NCI-H2196 treated with DMSO at 0.1 percent for 48 hours (cell line): ENCODE measurements at regions not wholly inside any gene's neighbourhood (a gene's known extent, or its start where the extent isn't known, plus 50 kb on each side); places are given as distances from the start of the nearest gene placed in this dataset.

Experiments
- DNase-seq: peaks from one replicate; lab custom pipeline; 2025; ENCODE audit not compliant: unreplicated experiment; lab: John Stamatoyannopoulos, UW

DNA sequence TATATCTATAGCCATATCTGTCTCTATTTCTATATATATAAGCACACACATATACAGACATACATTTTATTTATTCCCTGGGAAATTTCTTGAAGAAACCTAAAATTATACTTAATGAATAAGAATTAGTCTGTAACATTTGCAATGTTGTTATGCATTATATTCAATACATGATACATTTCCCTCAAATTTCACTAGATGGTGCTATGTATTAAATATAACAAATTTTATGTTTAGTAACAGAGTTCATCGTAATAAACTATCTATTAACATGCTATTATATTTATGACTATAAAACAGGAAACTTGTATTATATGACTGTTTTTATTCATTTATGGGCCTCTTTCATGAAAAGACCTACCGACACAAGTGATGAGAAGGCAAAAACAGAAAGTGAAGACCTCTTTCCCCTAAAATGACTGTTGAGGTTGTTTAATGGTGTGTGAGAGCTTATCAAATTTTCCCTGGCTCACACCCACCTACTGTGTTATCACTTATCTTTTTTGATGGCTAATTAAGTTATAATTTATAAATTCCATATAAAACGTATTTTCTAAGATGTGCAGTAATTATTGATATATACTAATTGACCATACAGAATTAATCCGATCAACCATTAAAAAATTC lies 881.9 kb downstream of the SLITRK6 start:
- DNase-seq: no peak

DNA sequence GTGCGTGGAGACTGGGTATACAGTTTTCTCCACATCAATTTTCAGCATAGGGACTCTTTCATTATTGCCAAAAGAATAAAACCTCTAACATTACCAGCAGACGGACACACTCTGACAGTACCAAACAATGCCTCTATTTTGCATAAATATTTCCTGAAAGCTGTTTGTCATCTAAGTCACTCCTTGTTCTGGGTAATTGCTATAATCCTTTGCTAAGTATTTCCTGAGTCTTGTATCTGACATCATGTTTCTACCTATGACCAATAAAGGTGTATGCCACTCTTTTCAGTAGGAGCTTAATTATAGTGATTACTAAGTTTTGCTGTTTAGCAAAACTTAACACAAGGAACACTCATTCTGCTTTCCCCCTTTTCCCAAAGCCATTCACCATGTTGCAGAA lies 886.5 kb downstream of the SLITRK6 start:
- DNase-seq: no peak

DNA sequence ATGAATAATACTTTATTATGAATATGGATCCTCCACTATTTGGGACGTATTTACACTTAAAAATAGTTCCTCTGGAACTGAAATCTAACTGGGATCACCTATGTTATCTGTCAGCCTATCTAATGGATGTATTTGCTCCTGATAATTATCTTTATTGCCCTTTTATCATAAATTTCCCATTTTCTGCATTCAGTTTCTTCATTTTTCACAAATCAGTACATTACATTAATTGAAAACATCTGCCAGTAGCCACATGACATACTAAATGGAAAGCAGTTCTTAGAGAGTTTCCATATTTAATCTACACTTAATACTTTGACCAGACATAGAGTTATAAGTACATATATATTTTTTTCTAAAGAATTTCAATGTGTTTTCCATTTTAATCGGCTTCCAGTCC lies 888.8 kb downstream of the SLITRK6 start:
- no peak for DNase-seq

DNA sequence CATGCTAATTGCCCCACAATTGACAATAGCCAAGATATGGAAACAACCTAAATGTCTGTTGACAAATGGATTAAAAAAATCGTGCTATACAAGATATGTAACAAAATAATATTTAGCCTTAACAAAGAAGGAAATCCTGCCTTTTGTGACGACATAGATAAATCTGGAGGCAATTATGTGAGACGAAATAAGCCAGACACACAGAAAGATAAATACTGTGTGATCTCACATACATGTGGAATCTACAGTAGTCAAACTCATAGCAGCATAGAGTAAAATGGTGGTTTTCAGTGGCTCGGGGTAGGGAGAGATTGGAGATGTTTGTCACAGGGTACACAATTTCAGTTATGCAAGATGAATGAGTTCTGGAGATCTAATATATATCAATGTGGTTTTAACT lies 895.8 kb downstream of the SLITRK6 start:
- DNase-seq: no peak

DNA sequence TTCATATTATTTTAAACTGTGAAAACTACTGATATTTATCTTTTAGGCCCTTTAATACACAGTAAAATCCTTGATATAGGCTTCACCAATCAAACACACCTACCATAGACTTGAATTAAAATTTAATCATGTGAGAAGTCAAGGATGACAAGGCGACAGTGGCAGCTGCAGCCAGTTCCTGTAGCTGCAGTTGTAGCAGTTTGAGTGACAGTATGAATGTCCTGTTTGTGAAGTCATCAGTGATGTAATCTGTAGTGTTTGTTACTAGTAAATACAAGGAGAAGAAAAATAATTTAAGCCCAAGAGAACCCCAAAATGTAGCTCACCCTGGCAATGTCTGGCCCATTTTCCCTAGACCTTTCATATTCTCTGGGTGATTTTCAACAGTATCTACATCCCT lies 897.0 kb downstream of the SLITRK6 start:
- no peak for DNase-seq

DNA sequence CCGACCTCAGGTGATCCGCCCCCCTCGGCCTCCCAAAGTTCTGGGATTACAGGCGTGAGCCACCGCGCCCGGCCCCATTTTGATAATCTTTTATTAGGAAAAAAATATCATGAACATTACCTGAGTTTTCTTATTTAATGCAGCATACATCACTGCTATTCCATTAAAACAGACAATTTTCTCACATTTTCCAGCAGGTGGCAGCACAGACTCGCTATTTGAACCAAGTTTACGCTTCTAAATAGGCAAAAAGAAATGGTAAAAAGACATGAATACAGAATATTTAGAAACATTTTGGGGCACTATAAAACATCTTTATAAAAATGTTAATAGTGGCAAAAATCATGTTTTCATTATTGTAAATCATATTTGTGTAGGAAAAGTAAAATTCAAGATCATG lies 903.1 kb downstream of the SLITRK6 start:
- peak; percentile 2 for DNase-seq

DNA sequence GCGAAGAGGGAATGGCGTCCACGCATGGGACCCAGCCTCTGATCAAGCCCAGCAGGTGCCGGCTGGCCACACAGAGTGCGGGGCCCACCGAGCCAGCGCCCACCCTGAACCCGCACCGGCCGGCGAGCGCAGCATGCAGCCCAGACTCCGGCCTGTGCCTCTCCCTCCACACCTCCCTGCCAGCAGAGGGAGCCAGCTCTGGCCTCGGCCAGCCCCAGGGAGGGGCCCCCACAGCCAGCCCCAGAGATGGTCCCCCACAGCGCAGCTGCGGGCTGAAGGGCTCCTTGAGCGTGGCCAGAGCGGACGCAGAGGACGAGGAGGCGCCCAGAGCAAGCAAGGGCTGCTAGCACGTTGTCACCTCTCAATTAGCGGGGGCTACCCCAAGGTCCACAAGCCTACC lies 904.5 kb downstream of the SLITRK6 start:
- DNase-seq: no peak

DNA sequence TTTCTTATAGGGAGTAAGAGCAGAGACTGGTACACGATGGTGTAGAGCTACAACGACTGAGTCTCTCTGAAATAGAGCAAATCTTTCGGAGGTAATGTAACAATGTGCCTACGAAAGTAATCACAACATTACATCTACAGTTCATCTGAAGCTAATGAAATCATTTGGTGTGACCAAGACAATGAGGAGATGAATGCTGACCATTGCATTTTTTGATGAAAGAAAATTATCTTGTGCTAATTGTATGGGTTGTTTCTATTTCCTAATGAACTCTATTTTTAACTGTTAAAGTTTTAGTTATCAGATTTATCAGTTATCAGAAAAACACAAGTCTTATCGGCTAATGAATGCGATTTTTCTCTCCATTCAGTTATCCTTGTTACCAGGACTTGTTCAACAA lies 913.4 kb downstream of the SLITRK6 start:
- no peak for DNase-seq

DNA sequence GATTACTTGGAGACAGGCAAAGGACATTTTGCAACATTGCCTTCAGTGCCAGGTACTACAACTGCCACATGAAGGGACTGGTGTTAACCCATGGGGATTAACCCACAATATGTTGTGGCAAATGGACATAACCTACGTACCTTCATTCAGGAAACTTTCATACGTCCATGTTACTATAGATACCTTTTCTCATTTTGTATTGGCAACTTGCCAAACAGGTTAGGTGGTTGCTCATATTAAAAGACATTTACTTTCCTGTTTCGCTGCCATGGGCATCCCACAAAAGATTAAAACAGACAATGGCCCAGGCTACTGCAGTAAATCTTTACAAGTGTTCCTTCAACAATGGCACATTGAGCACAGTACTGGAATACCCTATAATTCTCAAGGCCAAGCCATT lies 925.3 kb downstream of the SLITRK6 start:
- no peak for DNase-seq

DNA sequence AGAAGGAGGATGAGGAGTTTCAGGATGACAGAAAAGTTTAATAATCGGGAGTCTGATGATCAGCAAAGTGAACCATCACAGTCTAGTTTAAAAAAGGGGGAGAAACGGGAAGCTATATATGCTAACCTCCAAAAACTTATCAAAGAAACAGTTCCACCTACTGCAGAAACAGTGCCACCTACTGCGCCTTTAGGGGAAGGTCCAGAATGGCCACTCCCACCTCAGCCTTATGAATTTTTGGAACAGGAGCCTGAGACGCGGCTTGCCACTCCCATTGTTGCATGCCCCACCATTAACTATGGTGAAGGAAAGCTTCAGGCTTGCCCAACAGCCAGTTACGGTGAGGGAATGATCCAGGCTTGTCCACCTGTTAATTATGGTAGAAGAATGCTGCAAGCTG lies 929.0 kb downstream of the SLITRK6 start:
- no peak for DNase-seq

DNA sequence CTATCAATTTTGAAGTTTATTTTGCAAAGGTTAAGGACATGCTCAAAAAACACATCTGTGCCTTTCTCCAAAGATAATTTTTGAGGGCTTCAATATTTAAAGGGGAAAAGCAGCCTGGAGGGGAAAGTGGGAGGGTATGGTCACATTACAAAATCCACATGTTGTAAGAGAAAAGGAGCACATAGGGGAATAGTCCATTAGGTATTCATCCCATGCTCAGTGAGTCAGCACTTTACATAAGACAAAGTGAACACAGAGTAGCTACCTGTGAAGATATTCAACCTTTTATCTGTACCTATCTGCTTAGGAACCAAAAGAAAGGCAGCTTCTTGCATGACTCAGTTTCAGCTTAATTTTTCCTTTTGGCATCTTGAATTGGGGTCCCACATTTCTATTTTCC lies 932.0 kb downstream of the SLITRK6 start:
- no peak for DNase-seq

DNA sequence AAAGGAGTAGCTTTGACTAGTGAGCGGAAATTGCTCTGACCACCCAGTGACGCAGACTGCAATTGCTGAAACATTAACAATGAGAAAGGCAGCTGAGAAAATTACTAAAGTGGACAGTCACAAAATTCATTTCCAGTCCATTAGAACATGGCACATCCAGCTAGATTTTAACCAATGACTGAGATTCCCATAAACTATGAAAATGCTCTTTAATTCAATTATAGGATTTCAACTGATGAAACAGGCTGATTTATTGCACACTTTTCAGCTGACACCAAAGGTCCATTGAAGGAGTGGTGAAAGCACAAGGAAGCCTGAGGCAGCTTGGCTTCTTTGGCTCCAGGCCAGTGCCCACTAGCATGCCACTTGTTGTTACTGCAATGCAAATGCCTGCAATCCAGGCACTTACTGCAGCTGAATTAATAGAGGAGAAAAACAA lies 933.4 kb downstream of the SLITRK6 start:
- DNase-seq: no peak

DNA sequence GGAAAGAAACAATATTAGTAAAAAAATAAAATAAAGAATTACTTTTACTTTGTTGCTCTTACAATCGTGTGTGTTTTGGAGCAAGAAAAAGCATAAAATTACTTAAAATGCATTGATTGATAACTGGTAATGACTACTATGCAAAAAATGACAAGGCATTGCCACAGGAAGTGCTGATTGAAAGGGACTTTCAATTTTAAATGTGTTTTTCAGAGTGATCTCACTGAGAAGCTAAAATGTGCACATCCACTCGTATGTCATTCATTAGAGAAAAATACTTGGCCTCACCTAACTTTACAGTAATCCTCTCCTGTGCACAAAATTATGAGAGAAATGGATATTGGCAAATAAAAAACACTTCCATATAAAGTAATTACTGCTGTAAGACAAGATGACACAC lies 934.9 kb downstream of the SLITRK6 start:
- DNase-seq: no peak

DNA sequence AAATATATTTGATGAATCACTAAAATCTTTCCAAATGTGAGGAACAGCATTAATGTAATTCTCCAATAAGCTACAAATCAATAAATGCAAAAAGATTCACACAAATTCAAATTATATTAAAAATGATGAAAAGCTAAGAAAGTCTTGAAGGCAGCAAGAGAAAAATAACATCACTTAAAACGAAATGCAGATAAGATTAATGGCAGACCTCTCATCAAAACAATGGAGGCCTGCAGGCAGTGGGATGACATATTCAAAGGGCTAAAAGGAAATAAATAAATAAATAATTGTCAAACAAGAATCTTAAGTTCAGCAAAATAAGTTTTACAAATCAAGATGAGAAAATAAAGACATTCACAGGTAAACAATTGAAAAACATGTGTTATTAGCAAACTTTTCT lies 952.1 kb downstream of the SLITRK6 start:
- no peak for DNase-seq

DNA sequence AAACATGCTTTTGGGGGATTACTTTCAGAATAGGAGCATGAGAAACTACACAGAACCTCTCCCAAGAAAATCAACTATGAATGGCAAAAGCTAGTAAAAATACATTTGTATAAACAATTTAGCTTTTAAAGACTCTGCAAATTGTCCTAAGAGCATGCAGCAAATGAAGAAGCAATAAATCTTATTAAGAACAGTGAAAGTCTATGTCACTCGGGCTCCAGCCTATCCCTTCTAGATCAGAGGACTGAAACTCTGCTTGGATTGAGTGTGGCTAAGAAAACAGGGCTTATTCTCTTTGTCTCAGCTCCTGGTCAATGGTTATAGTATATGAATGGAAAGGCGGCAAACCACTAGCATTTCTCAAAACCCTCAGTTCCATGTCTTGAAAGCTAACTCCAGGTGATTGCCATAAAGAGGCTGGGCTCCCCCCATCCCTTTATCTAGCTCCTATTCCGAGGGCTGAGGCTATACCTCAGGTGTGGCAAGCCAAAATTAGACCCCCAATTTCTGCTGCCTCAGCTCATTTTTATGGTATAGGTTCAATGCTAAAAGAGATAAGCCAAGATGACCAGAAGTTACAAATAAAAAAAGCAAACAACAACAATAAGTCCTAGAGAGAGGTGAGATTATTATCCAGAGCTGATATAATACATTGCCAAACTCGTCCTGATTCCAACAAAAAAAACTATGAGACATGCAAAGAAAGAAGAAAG lies 953.2 kb downstream of the SLITRK6 start:
- no peak for DNase-seq

DNA sequence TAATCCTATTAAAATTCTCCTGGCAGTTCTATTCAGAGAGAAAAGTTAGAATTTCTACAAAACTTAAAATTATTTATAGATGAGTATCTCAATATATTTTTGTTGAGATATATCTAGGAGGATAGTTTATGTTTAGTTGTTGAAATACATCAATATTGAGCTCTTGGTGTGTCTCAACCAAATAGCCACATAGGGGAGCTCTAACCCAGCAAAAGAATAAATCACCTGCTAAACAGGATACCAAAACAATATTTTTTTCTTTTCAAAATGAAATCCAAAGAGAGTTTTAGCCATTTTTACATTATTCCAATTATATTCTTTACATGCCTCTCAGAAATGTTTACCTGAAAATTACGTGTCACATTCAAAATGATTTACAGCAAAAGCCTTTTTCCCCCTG lies 954.7 kb downstream of the SLITRK6 start:
- no peak for DNase-seq

DNA sequence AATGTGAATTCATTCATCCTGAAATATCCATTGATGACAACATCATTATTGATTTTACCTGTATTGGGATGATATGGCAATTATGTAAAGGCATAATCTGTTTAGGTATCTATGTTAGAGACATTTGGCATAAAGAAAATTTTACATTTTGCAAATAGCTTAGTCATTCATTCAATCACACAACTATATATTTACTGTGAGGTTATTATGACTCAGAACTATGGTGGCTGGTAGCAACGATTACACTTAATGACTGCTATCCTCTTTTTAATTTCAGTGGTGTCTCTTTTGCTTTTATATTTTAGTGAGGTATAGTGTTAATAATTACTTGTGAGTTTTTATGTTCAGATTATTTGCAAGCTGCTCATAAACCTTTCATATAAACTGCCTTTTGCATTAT lies 955.9 kb downstream of the SLITRK6 start:
- DNase-seq: no peak

DNA sequence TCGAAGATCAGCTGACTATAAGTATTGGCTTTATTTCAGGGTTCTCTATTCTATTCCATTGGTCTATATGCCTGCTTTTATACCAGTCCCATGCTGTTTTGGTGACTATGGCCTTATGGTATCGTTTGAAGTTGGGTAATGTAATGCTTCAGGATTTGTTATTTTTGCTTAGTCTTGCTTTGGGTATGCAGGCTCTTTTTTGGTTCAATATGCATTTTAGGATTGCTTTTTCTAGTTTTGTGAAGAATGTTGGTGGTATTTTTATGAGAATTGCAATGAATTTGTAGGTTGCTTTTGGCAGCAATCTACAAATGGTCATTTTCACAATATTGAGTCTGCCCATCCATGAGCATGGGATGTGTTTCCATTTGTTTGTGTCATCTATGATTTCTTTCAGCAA lies 951.9 kb upstream of the SLITRK1 start:
- no peak for DNase-seq

DNA sequence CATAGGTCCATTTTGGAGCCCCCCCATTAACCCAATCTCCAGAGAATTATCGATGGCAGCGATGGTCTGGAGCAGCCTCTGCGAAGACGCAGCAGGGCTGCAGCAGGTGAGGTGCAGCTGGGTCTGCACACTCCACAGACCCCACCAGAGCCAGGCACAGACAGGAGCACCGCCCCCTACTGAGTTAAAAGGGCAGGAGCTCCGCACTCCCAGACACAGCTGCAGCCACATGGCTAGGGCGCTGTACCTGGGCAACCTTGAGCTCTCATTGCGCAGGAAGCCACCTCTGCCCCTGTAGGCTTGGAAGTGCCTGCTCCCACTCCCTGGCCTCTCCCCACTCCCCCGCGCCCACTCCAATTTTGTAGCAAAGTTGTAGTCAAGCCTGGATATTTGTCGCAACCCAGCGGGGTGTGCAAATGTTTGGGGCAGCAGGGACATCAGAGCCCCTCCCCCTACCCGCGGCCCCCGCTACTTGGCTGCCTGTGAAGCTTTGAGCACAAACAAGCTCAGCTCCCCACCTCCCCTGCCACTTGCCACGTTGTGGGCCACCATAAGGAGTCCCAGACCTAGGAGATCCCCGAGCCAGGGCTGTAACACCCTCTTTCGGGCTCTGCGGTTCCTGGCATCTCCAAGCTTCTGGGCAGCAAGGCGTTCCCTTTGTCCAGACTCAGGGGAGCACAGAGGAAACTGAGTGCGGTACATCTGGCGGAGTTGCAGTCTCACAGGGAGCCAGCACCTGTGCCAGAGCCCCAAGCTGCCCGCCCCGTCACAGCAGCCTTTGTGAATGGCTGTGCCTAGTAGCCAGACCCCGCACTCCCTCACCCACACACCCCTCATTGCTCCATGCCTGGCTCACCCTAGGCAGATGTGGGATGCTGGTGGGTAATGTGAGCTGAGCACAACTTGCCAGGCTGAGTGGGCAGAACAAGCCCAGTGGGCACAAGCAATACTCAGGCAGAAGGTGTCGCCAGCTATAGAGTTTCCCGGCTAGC lies 949.7 kb upstream of the SLITRK1 start:
- DNase-seq: no peak

DNA sequence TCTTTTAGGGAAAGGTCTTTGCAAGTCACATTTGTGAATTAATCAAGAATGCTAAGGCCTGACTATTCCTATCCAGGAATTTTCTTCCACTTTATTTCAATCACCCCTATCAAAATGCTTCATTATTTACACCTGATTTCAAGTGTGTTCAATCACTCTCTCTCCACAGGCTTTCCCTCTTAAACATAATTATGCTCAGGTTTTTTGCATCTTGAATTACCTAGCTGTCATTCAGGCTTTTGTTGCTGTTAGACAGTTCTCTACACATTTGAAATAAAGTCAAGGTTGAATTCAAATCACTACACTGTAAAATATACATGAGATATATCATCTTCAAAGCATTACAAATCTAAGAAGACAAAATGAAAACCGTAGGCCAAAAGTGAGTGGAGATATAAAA lies 941.3 kb upstream of the SLITRK1 start:
- no peak for DNase-seq

DNA sequence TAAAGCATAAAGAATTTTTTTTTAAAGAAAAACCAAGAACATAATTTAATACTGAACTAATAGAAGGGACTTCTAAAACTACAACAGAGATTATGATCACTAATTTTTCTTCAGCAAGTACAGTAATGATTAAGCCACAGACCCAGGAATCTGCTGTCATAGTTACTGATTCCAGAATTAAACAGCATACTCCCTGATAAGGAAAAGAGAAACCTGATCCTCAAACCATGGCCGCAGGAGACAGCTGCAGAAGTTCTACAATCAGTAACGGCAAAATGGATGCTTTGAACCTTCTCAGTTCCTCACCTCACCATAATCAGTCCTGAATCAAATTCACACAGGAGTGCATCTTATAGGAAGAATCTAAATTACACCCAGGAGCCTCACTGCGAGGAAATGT lies 939.0 kb upstream of the SLITRK1 start:
- no peak for DNase-seq

DNA sequence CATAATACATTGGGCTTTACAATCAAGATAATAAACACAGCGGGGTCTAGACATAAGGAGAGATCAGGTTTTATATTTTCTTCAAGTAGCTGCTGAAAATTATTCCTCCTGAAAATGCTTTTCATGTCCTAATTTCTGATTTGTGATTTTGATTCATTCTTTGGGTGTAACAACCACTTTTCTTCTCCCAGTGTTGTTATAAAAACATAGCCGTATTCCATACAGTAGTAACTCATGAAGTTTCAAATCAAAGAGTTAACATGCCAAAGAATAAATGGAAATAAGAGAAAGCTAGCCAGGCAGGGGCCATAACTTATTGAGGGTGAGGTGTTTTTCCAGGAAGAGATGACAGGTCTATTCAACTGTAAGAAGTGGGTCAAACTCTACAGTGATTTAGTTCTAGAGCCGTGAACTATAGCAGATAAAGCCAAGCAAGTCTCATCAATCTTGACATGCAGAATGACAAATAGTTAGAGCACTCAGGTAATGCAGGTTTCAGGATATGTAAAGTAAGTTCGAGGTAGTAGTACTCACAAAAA lies 934.4 kb upstream of the SLITRK1 start:
- DNase-seq: no peak
